ENCODE measurements at regions not wholly inside any gene's neighbourhood (a gene's known extent, or its start where the extent isn't known, plus 50 kb on each side); places are given as distances from the start of the nearest gene placed in this dataset.
A peak's percentile ranks its signal among the peaks of the same experiment; 100 is the strongest.

DNA sequence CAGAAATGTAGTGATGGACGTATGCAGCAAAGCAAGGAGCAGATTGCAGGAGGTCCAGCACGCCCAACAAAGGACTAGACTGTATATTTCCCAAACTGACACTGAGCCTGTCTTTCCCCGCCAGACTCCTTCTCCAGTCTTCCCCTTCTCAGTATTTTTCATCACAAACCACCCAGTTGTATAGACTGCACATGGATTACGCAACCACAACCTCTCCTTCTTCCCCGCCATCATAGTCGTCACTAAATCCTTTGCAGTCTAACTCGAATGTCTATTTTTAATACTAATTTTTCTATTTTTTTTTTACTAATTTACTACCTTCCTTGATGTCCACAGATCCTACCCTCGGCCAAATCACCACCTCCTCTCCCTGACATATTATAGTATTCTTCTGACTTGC lies 105.4 kb downstream of the MTNR1A start:
- peaks cover 17% of the 10 kb centered on the region for H3K9me3 ChIP-seq (ENCODE audit: control insufficient read depth, insufficient read depth, low read length)
- H3K79me1 ChIP-seq (ENCODE audit: low read depth in 1 of 2, low read length in 2 of 2), result no peaks in the 10 kb centered on the region
- no peak overlapping the region for H3K23ac ChIP-seq (ENCODE audit: low read depth, low read length)
- H3K9me1 ChIP-seq (ENCODE audit: insufficient read depth, low read length), result no peaks in the 10 kb centered on the region
- no peak overlapping the region for H3K4me2 ChIP-seq (ENCODE audit: low read depth, low read length)
- H3K27ac ChIP-seq (ENCODE audit: insufficient read depth, low read length), result no peak overlapping the region
- in situ Hi-C loops (cut with MboI; ENCODE audit: low sequenced_read_pairs), result no loop called here
- H4K20me1 ChIP-seq (ENCODE audit: insufficient read depth, low read length), result no peaks in the 10 kb centered on the region
- H3K36me3 ChIP-seq (ENCODE audit: control insufficient read depth, insufficient read depth, low read length), result no peaks in the 10 kb centered on the region
- no peak overlapping the region for H2BK20ac ChIP-seq (ENCODE audit: low read depth, low read length)
- ATAC-seq (ENCODE audit: low read depth) (no peak), DNase-seq (no peak)
- H3K14ac ChIP-seq (replicated peaks; ENCODE audit: low read depth, low read length), result no peak overlapping the region
- no peak overlapping the region for H3K18ac ChIP-seq (ENCODE audit: low read depth, low read length)
- no peak overlapping the region for H3K9ac ChIP-seq (ENCODE audit: low read depth, low read length)
- BruUV-seq (replicated peaks), result no TSS peak
- H2AK5ac ChIP-seq (ENCODE audit: low read depth, low read length), result no peak overlapping the region
- H2BK120ac ChIP-seq (ENCODE audit: low read depth, low read length), result no peak overlapping the region
- H2BK5ac ChIP-seq (ENCODE audit: low read depth, low read length, poor library complexity, severe bottlenecking), result no peak overlapping the region
- no peak overlapping the region for H2BK15ac ChIP-seq (ENCODE audit: low read depth, low read length)
- WGBS, 2 experiments (ENCODE audit: extremely low coverage in 2 of 2, insufficient read length in 1 of 2), result 54 to 100% methylated on average over 1 to 4 of the region's 8 CpGs
- H3K27me3 ChIP-seq (ENCODE audit: control insufficient read depth, insufficient read depth, low read length), result no peaks in the 10 kb centered on the region
- H2AFZ ChIP-seq (replicated peaks; ENCODE audit: low read length, poor library complexity), result no peak overlapping the region
- dilution Hi-C loops (cut with HindIII; ENCODE audit: low sequenced_read_pairs, unreplicated experiment), result no loop called here
- no peak overlapping the region for H3K4me3 ChIP-seq (ENCODE audit: insufficient read depth, low read depth, low read length)
- no peaks in the 10 kb centered on the region for H3K4me1 ChIP-seq (ENCODE audit: control insufficient read depth, insufficient read depth, low read length)
- no peak overlapping the region for H4K5ac ChIP-seq (ENCODE audit: low read depth, low read length)
- H2AK9ac ChIP-seq (replicated peaks; ENCODE audit: low read depth, low read length, poor library complexity), result no peak overlapping the region
- H3K4ac ChIP-seq (ENCODE audit: low read depth, low read length), result no peak overlapping the region
- intact Hi-C loops (cut with micrococcal nuclease), result no loop called here
- CTCF ChIA-PET, result no interaction called here
- TF ChIP-seq POLR2A (IDR thresholded peaks at IDR 0.05; ENCODE audit: low read depth, low read length) (no peak), CEBPB (IDR thresholded peaks at IDR 0.05; ENCODE audit: low read depth, low read length) (peak; percentile 71), FOS (IDR thresholded peaks at IDR 0.05; ENCODE audit: low read depth, low read length) (no peak)
- TF ChIP-seq, protein P1, sequence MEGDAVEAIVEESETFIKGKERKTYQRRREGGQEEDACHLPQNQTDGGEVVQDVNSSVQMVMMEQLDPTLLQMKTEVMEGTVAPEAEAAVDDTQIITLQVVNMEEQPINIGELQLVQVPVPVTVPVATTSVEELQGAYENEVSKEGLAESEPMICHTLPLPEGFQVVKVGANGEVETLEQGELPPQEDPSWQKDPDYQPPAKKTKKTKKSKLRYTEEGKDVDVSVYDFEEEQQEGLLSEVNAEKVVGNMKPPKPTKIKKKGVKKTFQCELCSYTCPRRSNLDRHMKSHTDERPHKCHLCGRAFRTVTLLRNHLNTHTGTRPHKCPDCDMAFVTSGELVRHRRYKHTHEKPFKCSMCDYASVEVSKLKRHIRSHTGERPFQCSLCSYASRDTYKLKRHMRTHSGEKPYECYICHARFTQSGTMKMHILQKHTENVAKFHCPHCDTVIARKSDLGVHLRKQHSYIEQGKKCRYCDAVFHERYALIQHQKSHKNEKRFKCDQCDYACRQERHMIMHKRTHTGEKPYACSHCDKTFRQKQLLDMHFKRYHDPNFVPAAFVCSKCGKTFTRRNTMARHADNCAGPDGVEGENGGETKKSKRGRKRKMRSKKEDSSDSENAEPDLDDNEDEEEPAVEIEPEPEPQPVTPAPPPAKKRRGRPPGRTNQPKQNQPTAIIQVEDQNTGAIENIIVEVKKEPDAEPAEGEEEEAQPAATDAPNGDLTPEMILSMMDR (conservative IDR thresholded peaks at IDR 0.05; ENCODE audit: low read depth, low read length), result no peak
- H4K91ac ChIP-seq (ENCODE audit: insufficient read depth, low read depth, low read length), result no peak overlapping the region
- no peak overlapping the region for H3K56ac ChIP-seq (ENCODE audit: extremely low read depth, insufficient read depth, low read length)
- POLR2A ChIA-PET (ENCODE audit: unreplicated experiment), result no interaction called here
- no peak overlapping the region for H4K8ac ChIP-seq (ENCODE audit: low read depth in 2 of 2, low read length in 2 of 2)
